CD4-positive, CD25-positive, alpha-beta regulatory T cell (primary cell): ENCODE measurements at regions not wholly inside any gene's neighbourhood (a gene's known extent, or its start where the extent isn't known, plus 50 kb on each side); places are given as distances from the start of the nearest gene placed in this dataset.
"Not testable (repeated sequence)": the region's sequence is repeated elsewhere in the genome, so short reads cannot be mapped to it uniquely, and the experiment has no call there.

ENCODE experiments used
- ATAC-seq, 2 donors: fragments of 150-1000 bp; cut with Tn5 transposase; one replicate each; pipeline ENCODE4 v1.10.0; 2021; ENCODE audit warnings: low read depth in 2 of 2, moderate number of reproducible peaks in 2 of 2, moderate library complexity in 1 of 2
- DNase-seq, 3 donors: peaks; one replicate each; pipeline versions ENCODE4 v3.0.0 to v3.0.0-alpha.2; 2012 to 2022; ENCODE audit warnings: mixed read lengths in 1 of 3
- H3K27ac ChIP-seq: one replicate; pipeline ENCODE4 v1.7.0; 2013; ENCODE audit warnings: mild to moderate bottlenecking, low read length; ENCODE audit not compliant: insufficient read depth, poor library complexity, severe bottlenecking
- H3K27me3 ChIP-seq: one replicate; pipeline ENCODE4 v1.7.0; 2013; ENCODE audit warnings: low read length; ENCODE audit not compliant: control insufficient read depth, insufficient read depth
- H3K36me3 ChIP-seq: one replicate; pipeline ENCODE4 v1.7.0; 2013; ENCODE audit warnings: mild to moderate bottlenecking, low read length, moderate library complexity; ENCODE audit not compliant: control insufficient read depth, insufficient read depth
- H3K4me1 ChIP-seq: 2 replicates; pipeline ENCODE4 v1.7.0; 2013; ENCODE audit warnings: mild to moderate bottlenecking, low read length; ENCODE audit not compliant: insufficient read depth, control insufficient read depth, poor library complexity, severe bottlenecking
- H3K4me3 ChIP-seq: one replicate; pipeline ENCODE4 v1.7.0; 2013; ENCODE audit warnings: low read depth, mild to moderate bottlenecking, low read length, moderate library complexity
- H3K9me3 ChIP-seq, 2 experiments: 1 replicate in 1 of 2; 2 replicates in 1 of 2; pipeline ENCODE4 v1.7.0; 2013; ENCODE audit warnings: low read length in 2 of 2, mild to moderate bottlenecking in 1 of 2, moderate library complexity in 1 of 2; ENCODE audit not compliant: control insufficient read depth in 2 of 2
- H3K27ac Mint-ChIP-seq, 3 donors: one replicate each; pipeline ENCODE4 v1.8.0; 2020 to 2022; ENCODE audit warnings: mild to moderate bottlenecking in 3 of 3, mixed read lengths in 3 of 3, moderate library complexity in 2 of 3
- H3K27me3 Mint-ChIP-seq: one replicate; pipeline ENCODE4 v1.8.0; 2022; ENCODE audit warnings: mild to moderate bottlenecking, mixed read lengths
- H3K36me3 Mint-ChIP-seq: one replicate; pipeline ENCODE4 v1.8.0; 2020; ENCODE audit warnings: mixed read lengths
- H3K4me1 Mint-ChIP-seq, 4 donors: one replicate each; pipeline ENCODE4 v1.8.0; 2020 to 2022; ENCODE audit warnings: mixed read lengths in 4 of 4, mild to moderate bottlenecking in 1 of 4
- H3K4me3 Mint-ChIP-seq, 4 donors: one replicate each; pipeline ENCODE4 v1.8.0; 2020 to 2022; ENCODE audit warnings: mild to moderate bottlenecking in 4 of 4, mixed read lengths in 4 of 4, moderate library complexity in 3 of 4
- H3K9me3 Mint-ChIP-seq, 7 donors: one replicate each; pipeline ENCODE4 v1.8.0; 2020 to 2022; ENCODE audit warnings: mixed read lengths in 7 of 7, mild to moderate bottlenecking in 3 of 7, moderate library complexity in 2 of 7

- peaks cover 0 to 4% (median 0%) of the 10 kb centered on the region in 7 donors for H3K9me3 Mint-ChIP-seq
- no peak for ATAC-seq
- H3K27ac Mint-ChIP-seq, result no peak overlapping the region
- H3K4me3 Mint-ChIP-seq, result peak overlapping the region in 2 of 4 donors; percentile 45 to 67
- Histone ChIP-seq H3K4me1 (peaks cover 6% of the 10 kb centered on the region), H3K4me3 (peak overlapping the region; percentile 55), H3K9me3 (no peaks in the 10 kb centered on the region), H3K36me3 (no peaks in the 10 kb centered on the region), H3K27ac (no peak overlapping the region), H3K27me3 (peaks cover 6% of the 10 kb centered on the region)
- H3K27me3 Mint-ChIP-seq, result peaks cover 8% of the 10 kb centered on the region
- no peaks in the 10 kb centered on the region for H3K36me3 Mint-ChIP-seq
- peaks cover 14 to 25% (median 18%) of the 10 kb centered on the region in 4 donors for H3K4me1 Mint-ChIP-seq
- DNase-seq, result no peak
Observed at GRCh38 chr6:53426117-53426516, 77.4 kb upstream of the ELOVL5 start.

GRCh38 chr6:53424976-53425718, 76.4 kb upstream of the ELOVL5 start:
- Mint-ChIP-seq H3K27me3 (peaks cover 8% of the 10 kb centered on the region), H3K4me3 (no peak overlapping the region), H3K9me3 (peaks cover 0 to 4% (median 0%) of the 10 kb centered on the region in 7 donors), H3K4me1 (peaks cover 14 to 25% (median 18%) of the 10 kb centered on the region in 4 donors), H3K27ac (peak overlapping the region in 1 of 3 donors; percentile 74), H3K36me3 (no peaks in the 10 kb centered on the region)
- ATAC-seq (no peak), DNase-seq (no peak)
- Histone ChIP-seq H3K9me3 (no peaks in the 10 kb centered on the region), H3K4me1 (peaks cover 6% of the 10 kb centered on the region), H3K27ac (no peak overlapping the region), H3K4me3 (no peak overlapping the region), H3K27me3 (peaks cover 6% of the 10 kb centered on the region), H3K36me3 (no peaks in the 10 kb centered on the region)

- peaks cover 6% of the 10 kb centered on the region for H3K27me3 ChIP-seq
- H3K27ac ChIP-seq, result no peak overlapping the region
- H3K4me1 ChIP-seq, result peaks cover 6% of the 10 kb centered on the region
- no peaks in the 10 kb centered on the region for H3K9me3 ChIP-seq
- no peaks in the 10 kb centered on the region for H3K36me3 Mint-ChIP-seq
- ATAC-seq, result no peak
- peaks cover 8% of the 10 kb centered on the region for H3K27me3 Mint-ChIP-seq
- no peak overlapping the region for H3K27ac Mint-ChIP-seq
- H3K9me3 Mint-ChIP-seq, result peaks cover 0 to 4% (median 0%) of the 10 kb centered on the region in 7 donors
- H3K4me3 ChIP-seq, result no peak overlapping the region
- DNase-seq, result no peak
- H3K4me1 Mint-ChIP-seq, result peaks cover 10 to 21% (median 14%) of the 10 kb centered on the region in 4 donors
- no peaks in the 10 kb centered on the region for H3K36me3 ChIP-seq
- no peak overlapping the region for H3K4me3 Mint-ChIP-seq
Observed at GRCh38 chr6:53424300-53424699, 75.5 kb upstream of the ELOVL5 start.

- peaks cover 6 to 16% (median 9%) of the 10 kb centered on the region in 4 donors for H3K4me1 Mint-ChIP-seq
- not testable (repeated sequence) for H3K9me3 ChIP-seq, H3K4me3 Mint-ChIP-seq, H3K27me3 ChIP-seq, DNase-seq, H3K27me3 Mint-ChIP-seq, H3K36me3 Mint-ChIP-seq, ATAC-seq, H3K36me3 ChIP-seq, H3K27ac ChIP-seq, H3K9me3 Mint-ChIP-seq, H3K4me1 ChIP-seq, H3K4me3 ChIP-seq
- H3K27ac Mint-ChIP-seq, result peak overlapping the region in 1 of 3 donors; percentile 97
Observed at GRCh38 chr6:53423560-53423959, 74.8 kb upstream of the ELOVL5 start.

- Histone ChIP-seq H3K4me1 (no peaks in the 10 kb centered on the region), H3K27ac (no peak overlapping the region), H3K4me3 (no peak overlapping the region), H3K36me3 (no peaks in the 10 kb centered on the region), H3K9me3 (no peaks in the 10 kb centered on the region), H3K27me3 (peaks cover 4% of the 10 kb centered on the region)
- ATAC-seq (no peak), DNase-seq (no peak)
- Mint-ChIP-seq H3K9me3 (peaks cover 0 to 3% (median 0%) of the 10 kb centered on the region in 7 donors), H3K4me3 (no peak overlapping the region), H3K36me3 (no peaks in the 10 kb centered on the region), H3K4me1 (no peaks in the 10 kb centered on the region), H3K27ac (no peak overlapping the region), H3K27me3 (peaks cover 8% of the 10 kb centered on the region)
Observed at GRCh38 chr6:53419026-53419425, 70.3 kb upstream of the ELOVL5 start.

- no peak overlapping the region for H3K27ac ChIP-seq
- no peaks in the 10 kb centered on the region for H3K9me3 ChIP-seq
- Mint-ChIP-seq H3K4me1 (no peaks in the 10 kb centered on the region), H3K4me3 (no peak overlapping the region), H3K36me3 (no peaks in the 10 kb centered on the region), H3K27ac (no peak overlapping the region), H3K27me3 (peaks cover 3% of the 10 kb centered on the region), H3K9me3 (peaks cover 0 to under 1% (median 0%) of the 10 kb centered on the region in 7 donors)
- ATAC-seq (no peak), DNase-seq (no peak)
- H3K4me1 ChIP-seq, result no peaks in the 10 kb centered on the region
- H3K36me3 ChIP-seq, result no peaks in the 10 kb centered on the region
- no peak overlapping the region for H3K4me3 ChIP-seq
- peaks cover 4% of the 10 kb centered on the region for H3K27me3 ChIP-seq
Observed at GRCh38 chr6:53418288-53418687, 69.5 kb upstream of the ELOVL5 start.

GRCh38 chr6:53417141-53417540, 68.4 kb upstream of the ELOVL5 start:
- Mint-ChIP-seq H3K9me3 (no peaks in the 10 kb centered on the region), H3K27me3 (no peaks in the 10 kb centered on the region), H3K4me3 (no peak overlapping the region), H3K27ac (no peak overlapping the region), H3K4me1 (no peaks in the 10 kb centered on the region), H3K36me3 (no peaks in the 10 kb centered on the region)
- ATAC-seq (no peak), DNase-seq (no peak)
- Histone ChIP-seq H3K4me1 (no peaks in the 10 kb centered on the region), H3K27ac (no peak overlapping the region), H3K9me3 (no peaks in the 10 kb centered on the region), H3K27me3 (no peaks in the 10 kb centered on the region), H3K36me3 (no peaks in the 10 kb centered on the region), H3K4me3 (no peak overlapping the region)

- Mint-ChIP-seq H3K9me3 (no peaks in the 10 kb centered on the region), H3K27ac (no peak overlapping the region), H3K4me1 (peaks cover 3 to 6% (median 4%) of the 10 kb centered on the region in 4 donors), H3K36me3 (no peaks in the 10 kb centered on the region), H3K27me3 (peaks cover 5% of the 10 kb centered on the region), H3K4me3 (no peak overlapping the region)
- Histone ChIP-seq H3K4me1 (no peaks in the 10 kb centered on the region), H3K27ac (no peak overlapping the region), H3K4me3 (no peak overlapping the region), H3K27me3 (no peaks in the 10 kb centered on the region), H3K36me3 (no peaks in the 10 kb centered on the region), H3K9me3 (no peaks in the 10 kb centered on the region)
- DNase-seq (no peak), ATAC-seq (no peak)
Observed at GRCh38 chr6:53413326-53413725, 64.6 kb upstream of the ELOVL5 start.
